Esophagus (tissue), 2 donors: ENCODE measurements at regions not wholly inside any gene's neighbourhood (a gene's known extent, or its start where the extent isn't known, plus 50 kb on each side); places are given as distances from the start of the nearest gene placed in this dataset.

Experiments used
- H3K27ac ChIP-seq, 2 donors: one replicate each; pipeline ENCODE4 v1.5.1; 2013; ENCODE audit warnings: low read depth in 2 of 2, mild to moderate bottlenecking in 2 of 2, inconsistent platforms in 1 of 2, low read length in 1 of 2, moderate library complexity in 1 of 2
- H3K27me3 ChIP-seq, 2 donors: one replicate each; pipeline ENCODE4 v1.6.1; 2013; ENCODE audit warnings: low read length in 2 of 2, control low read depth in 1 of 2, mild to moderate bottlenecking in 1 of 2; ENCODE audit not compliant: insufficient read depth in 2 of 2, control insufficient read depth in 1 of 2
- H3K36me3 ChIP-seq, 2 donors: one replicate each; pipeline ENCODE4 v1.6.1; 2013; ENCODE audit warnings: low read length in 1 of 2; ENCODE audit not compliant: control insufficient read depth in 2 of 2, insufficient read depth in 2 of 2
- H3K4me1 ChIP-seq, 2 donors: one replicate each; pipeline ENCODE4 v1.6.1; 2013; ENCODE audit warnings: low read length in 1 of 2; ENCODE audit not compliant: control insufficient read depth in 2 of 2, insufficient read depth in 2 of 2
- H3K4me3 ChIP-seq, 2 donors: one replicate each; pipeline ENCODE4 v1.5.1; 2013; ENCODE audit warnings: low read length in 2 of 2, mild to moderate bottlenecking in 2 of 2, low read depth in 1 of 2, moderate library complexity in 1 of 2
- H3K9me3 ChIP-seq, 2 donors: one replicate each; pipeline ENCODE4 v1.6.1; 2013; ENCODE audit warnings: mild to moderate bottlenecking in 2 of 2, low read depth in 1 of 2, low read length in 1 of 2, moderate library complexity in 1 of 2; ENCODE audit not compliant: control insufficient read depth in 2 of 2, insufficient read depth in 1 of 2
- WGBS, 2 donors: extraction: QIAGEN DNeasy Blood & Tissue Kit; methylation state at CpG; one replicate each; pipeline ENCODE4 v1.1.7; 2013; 5-methylcytosine and 5-hydroxymethylcytosine counted together
- donor health status: healthy with polysubstance abuse.
- donor health status: Bipolar disorder and iron deficiency.

DNA sequence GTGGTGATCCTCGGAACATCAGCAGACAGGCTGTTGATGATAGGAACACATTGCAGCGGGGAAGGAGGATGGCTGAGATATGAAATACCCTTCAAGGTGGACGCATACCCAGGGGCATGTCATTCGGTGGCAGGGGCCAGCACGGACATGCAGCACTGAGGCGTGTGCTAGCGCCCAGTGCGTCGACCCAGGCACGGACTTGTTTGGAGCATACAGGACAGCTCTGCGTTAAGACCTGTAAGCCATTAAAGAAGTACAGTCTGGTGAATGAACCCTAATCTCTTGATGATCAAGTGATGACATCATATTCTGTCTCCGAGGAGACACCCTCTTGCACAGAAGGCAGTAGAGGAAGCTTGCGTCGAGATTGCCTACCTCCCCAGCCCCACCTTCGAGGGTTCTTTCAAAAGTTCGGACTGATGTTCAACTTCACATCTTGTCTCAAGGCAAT is 63.6 kb upstream of the KIF26B start:
- 71 to 80% methylated on average over 16 of the region's 16 CpGs for whole genome bisulfite sequencing, 2 donors
- H3K9me3 ChIP-seq = no peaks in the 10 kb centered on the region
- H3K36me3 ChIP-seq = no peaks in the 10 kb centered on the region
- no peak overlapping the region for H3K4me3 ChIP-seq
- H3K27ac ChIP-seq = peak overlapping the region; percentile 12 to 73
- H3K4me1 ChIP-seq = peaks cover 0 to 3% of the 10 kb centered on the region in 2 donors
- no peaks in the 10 kb centered on the region for H3K27me3 ChIP-seq

DNA sequence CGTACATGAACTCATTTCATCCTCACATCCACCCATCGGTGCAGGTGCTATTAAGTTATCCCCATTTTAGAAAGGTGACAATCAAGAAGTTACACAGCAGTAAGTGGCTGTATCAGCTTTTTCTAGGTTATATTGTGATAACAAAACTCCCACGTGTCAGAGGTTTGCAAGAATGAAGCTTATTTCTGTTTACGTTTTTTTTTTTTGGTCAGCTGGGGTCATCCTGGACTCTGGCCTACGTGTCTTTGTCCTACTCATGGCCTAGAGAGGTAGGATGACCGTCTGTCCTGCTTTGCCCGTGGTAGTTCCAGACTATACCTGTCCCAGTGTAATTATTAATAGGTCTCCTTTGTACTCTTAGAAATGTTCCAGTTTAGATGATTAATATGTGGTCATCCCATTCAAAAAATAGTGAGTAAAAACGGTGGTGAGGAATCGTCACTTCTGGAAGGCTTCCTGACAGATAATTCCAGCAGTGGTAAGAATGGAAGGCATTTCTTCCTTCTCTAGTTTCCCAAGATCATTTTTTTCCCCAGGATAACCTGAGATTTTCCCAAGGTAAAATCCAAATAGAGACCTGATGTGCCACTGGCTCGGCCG is 64.2 kb upstream of the KIF26B start:
- 79 to 80% methylated on average over 11 of the region's 11 CpGs for WGBS, 2 donors
- Histone ChIP-seq H3K36me3 (no peaks in the 10 kb centered on the region), H3K27ac (peak overlapping the region in 1 of 2 donors; percentile 73), H3K4me3 (no peak overlapping the region), H3K4me1 (peaks cover 0 to 3% of the 10 kb centered on the region in 2 donors), H3K27me3 (no peaks in the 10 kb centered on the region), H3K9me3 (no peaks in the 10 kb centered on the region)

DNA sequence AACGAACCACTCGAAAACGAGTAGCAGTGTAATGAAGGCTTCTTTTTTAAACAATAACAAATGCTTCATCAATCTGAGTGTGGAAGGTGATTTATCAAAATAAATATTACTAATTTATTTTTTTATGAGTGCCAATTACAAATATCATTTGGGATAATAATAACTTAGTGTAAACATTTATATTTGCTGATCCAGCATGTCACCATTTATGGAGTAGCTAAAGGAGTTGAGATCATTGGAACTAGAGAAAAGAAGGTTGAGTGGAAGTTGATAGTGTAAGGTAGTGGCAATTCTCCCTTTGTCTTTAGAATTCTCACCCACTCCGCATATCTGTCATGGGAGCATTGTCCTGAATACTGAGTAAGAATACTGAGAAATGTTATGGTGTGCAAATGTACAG is 67.1 kb upstream of the KIF26B start:
- no peak overlapping the region for H3K27ac ChIP-seq
- WGBS, 2 donors = 87 to 88% methylated on average over 4 of the region's 4 CpGs
- no peaks in the 10 kb centered on the region for H3K27me3 ChIP-seq
- H3K4me3 ChIP-seq = no peak overlapping the region
- no peaks in the 10 kb centered on the region for H3K36me3 ChIP-seq
- H3K4me1 ChIP-seq = peaks cover 0 to 3% of the 10 kb centered on the region in 2 donors
- H3K9me3 ChIP-seq = no peaks in the 10 kb centered on the region

DNA sequence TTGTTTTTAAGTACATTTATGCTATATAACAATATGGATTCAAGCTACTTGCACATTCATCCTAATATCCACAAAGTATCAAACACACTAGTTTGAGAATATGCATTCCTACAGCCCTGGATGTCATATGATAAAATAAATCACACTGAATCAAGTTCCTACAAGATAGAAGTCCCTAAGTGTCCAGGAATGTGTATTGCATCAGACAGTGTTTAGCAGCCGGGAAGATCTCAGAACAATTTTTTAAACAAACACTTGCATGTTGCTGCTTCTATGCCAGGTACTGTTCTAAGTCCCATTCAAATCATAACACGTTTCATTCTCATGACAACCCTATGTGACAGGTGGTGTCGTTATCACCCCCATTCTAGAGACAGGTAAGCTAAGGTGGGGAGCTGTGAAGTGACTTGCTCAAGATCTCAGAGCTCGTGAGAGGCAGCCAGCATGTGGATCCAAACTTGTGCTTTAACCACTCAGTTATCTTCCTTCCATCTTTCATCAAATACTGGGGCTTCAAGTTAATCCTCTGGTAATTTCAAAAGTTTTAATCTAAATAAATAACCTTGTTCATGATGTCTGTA is 68.3 kb upstream of the KIF26B start:
- Histone ChIP-seq H3K27ac (no peak overlapping the region), H3K4me3 (no peak overlapping the region), H3K27me3 (no peaks in the 10 kb centered on the region), H3K36me3 (no peaks in the 10 kb centered on the region), H3K4me1 (peaks cover 0 to 3% of the 10 kb centered on the region in 2 donors), H3K9me3 (no peaks in the 10 kb centered on the region)
- WGBS, 2 donors = 39 to 61% methylated on average over 4 of the region's 4 CpGs

DNA sequence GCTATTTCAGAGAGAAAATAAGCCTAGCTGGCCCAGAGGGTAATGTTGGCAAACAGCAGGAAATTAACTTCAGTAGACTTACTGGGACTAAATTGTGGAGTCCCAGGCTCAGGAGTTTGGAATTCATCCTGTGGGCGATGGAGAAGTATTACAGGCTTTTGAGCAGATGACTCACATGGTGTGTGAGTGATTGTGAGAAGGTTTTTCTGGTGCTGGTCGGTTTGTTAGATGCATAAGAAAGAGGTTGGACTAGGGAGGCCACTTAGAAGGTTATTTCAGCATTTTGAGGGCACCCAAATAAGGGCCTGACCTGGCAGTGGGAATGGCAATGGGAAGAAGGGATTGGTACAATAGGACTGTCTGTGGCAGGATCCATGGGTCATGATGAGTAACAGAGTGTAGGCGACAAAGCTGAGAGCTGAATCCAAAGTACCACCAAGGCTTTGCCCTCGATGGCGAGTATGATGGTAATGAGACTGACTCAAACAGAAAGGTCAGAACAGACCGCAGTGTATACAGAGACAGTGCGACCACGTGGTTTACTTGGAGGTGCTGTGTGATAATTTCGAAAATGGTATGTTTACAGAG is 69.2 kb upstream of the KIF26B start:
- Histone ChIP-seq H3K36me3 (no peaks in the 10 kb centered on the region), H3K4me3 (no peak overlapping the region), H3K27me3 (no peaks in the 10 kb centered on the region), H3K27ac (peak overlapping the region in 1 of 2 donors; percentile 21), H3K9me3 (no peaks in the 10 kb centered on the region), H3K4me1 (no peaks in the 10 kb centered on the region)
- WGBS, 2 donors = 73 to 82% methylated on average over 9 of the region's 9 CpGs

DNA sequence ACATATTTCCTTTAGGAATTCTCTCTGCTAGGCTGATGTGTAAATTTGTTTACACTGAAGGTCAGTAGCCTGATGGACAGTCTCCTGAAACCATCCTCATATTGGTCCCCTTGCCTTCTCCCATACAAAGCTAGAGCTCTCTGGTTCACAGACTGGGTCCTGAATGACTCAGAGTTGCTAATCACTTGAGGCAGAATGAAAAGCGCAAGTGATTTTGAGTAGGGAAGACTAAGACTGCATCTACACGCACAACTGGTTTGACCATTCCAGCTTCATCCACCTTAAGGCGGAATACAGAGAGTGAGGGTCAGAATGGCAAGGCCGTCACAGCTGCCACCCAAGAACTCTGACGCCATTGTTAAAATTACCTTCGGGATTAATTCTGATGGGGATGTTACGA is 70.2 kb upstream of the KIF26B start:
- H3K4me3 ChIP-seq = no peak overlapping the region
- no peak overlapping the region for H3K27ac ChIP-seq
- WGBS, 2 donors = 88 to 90% methylated on average over 7 of the region's 7 CpGs
- H3K4me1 ChIP-seq = no peaks in the 10 kb centered on the region
- no peaks in the 10 kb centered on the region for H3K9me3 ChIP-seq
- H3K27me3 ChIP-seq = no peaks in the 10 kb centered on the region
- H3K36me3 ChIP-seq = no peaks in the 10 kb centered on the region

DNA sequence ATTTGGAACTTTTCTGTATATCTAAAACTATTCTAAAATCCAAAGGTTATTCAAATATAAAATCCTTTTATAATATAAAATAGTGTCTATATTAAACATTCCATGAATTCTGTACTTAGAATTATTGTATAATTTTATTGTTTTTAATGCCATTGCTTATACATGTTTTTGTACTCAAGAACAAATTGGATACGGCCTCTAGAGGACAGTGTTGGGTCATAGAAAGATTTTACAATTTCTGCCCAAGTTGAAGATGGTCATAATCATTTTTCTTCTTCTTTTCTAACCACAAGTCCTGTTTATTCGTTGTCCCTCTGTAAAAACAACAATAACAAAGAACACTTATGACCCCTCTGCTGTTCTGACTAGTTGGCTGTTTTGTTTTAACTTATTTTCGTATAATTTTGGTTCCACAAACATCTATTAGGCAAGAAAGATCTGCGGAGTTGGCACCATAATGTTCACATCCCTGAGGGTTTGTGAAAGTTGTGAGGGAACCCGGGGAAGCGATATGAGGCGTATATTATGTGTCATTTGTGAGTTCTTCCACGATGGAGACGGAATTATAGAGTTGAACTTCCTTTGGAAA is 75.7 kb upstream of the KIF26B start:
- H3K4me3 ChIP-seq = no peak overlapping the region

DNA sequence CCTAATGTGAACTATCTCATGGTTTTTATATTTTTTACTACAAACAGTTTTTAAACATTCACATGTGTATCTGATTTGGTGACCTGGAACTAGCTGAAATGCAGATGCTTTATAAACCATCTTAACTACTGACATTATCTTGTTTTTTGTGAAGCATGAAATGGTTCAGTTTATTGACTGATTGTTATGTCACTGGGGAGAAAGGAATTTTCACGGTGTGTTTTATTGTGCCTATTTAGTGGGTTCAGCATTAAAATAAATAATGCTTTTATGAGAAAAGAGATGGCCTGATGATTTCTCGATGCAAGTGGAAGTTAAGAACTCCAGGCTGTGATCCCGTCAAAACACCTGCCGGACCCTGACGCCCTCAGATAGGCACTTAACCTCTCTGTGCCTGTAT is 79.9 kb upstream of the KIF26B start:
- peaks cover 3% of the 10 kb centered on the region in 2 donors for H3K9me3 ChIP-seq
- no peaks in the 10 kb centered on the region for H3K36me3 ChIP-seq
- 85% methylated on average over 5 of the region's 5 CpGs for WGBS, 2 donors
- no peak overlapping the region for H3K27ac ChIP-seq
- H3K4me1 ChIP-seq = no peaks in the 10 kb centered on the region
- no peaks in the 10 kb centered on the region for H3K27me3 ChIP-seq
- H3K4me3 ChIP-seq = no peak overlapping the region

More for the DNA sequence above, 75.7 kb upstream of the KIF26B start:
- Histone ChIP-seq H3K9me3 (no peaks in the 10 kb centered on the region), H3K27ac (no peak overlapping the region), H3K4me1 (no peaks in the 10 kb centered on the region), H3K27me3 (no peaks in the 10 kb centered on the region), H3K36me3 (no peaks in the 10 kb centered on the region)
- WGBS, 2 donors = 69 to 72% methylated on average over 9 of the region's 9 CpGs

DNA sequence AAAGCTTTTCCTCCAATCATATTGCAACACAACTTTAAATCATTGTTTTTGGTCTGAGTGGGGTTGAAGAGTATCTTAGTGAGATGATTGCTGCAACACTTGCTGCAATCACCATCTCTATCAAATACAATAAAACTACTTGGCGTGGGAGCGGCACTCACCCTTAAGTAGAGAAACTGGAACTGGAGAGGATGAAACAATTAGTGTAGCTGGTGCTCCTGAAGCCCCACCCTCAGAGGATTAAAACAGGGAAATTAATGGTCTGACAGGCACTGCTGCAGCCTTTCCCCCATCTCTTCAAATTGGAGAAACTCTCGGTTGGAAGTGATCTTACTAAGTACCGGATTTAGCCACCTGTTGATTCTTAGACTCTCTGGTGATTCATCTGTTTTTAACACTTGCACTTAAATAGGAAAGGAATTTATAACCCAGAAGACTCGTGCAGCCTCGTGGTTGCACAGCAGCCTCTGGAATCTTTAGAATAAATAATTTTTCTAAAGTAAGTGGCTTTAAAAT is 80.5 kb upstream of the KIF26B start:
- Histone ChIP-seq H3K36me3 (no peaks in the 10 kb centered on the region), H3K27ac (no peak overlapping the region), H3K27me3 (no peaks in the 10 kb centered on the region), H3K4me1 (no peaks in the 10 kb centered on the region), H3K4me3 (no peak overlapping the region), H3K9me3 (peaks cover 3% of the 10 kb centered on the region in 2 donors)
- 24 to 41% methylated on average over 6 of the region's 6 CpGs for WGBS, 2 donors
